Fibroblast of gingiva (primary cell): ENCODE measurements at regions not wholly inside any gene's neighbourhood (a gene's known extent, or its start where the extent isn't known, plus 50 kb on each side); places are given as distances from the start of the nearest gene placed in this dataset.

ENCODE experiments used
- DNase-seq: peaks from one replicate; pipeline ENCODE4 v3.0.0-alpha.2; 2011; ENCODE audit warnings: low read depth

DNA sequence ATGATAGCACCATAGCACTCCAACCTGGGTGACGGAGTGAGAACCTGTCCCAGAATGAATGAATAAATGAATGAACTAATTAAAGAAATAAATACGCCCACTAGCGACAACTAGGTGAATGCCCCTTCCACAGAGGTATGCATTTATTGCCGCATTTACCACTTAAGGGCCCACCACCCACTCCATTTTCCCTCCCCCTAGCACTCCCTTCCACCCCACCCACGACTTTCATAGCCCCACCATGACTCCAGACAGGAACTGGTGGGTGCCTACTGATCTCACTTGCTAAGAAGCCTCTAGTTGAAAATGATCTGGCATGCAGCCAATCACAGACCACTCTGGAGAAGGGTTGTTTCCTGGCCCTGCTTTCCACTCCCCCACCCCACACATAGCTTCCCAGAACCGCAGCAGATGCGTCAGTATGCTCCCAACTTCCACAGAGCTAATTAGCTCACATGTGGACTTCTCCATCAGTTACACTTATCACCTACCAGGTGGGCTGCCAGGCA, 167.6 kb downstream of the WT1 start:
- no peak for DNase-seq

DNA sequence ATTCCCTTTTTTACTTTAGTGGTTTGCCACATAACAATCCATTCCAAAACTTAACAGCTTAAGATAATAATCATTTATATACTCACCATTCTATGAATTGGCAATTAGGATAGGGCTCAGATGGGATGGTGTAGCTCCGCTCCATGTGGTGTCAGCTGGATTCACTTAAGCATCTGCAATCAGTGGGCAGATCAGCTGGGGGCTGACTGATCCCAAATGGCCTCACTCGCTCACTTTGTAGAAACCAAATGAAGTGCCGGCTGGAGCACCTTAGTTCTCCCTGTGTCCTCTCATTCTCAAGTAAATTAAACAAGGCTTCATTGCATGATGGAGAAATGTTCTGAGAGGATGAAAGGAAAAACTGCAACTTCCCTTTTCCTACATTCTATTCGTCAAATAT, 161.4 kb downstream of the WT1 start:
- DNase-seq, result no peak

GRCh38 chr11:32279672-32280071, 155.7 kb downstream of the WT1 start:
- no peak for DNase-seq

DNA sequence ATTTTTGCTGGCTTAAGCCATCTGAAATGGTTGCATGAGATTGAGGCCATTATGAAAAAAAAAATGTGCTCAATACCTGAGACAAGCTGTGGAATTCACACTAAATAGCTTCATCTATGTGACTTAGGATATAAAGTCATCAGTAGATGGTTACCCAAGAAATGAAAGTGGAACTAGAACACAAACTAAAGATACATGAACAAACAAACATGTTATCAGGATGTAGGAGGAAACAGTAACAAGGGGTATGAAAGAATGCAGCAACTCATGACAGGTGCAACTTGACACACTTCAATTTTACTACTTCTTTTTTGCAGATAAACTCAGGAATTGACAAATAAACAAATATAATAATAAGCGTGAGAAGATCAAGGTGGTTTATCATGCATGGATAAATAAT, 155.0 kb downstream of the WT1 start:
- DNase-seq, result no peak

GRCh38 chr11:32288276-32288675, 147.1 kb downstream of the WT1 start:
- no peak for DNase-seq

DNA sequence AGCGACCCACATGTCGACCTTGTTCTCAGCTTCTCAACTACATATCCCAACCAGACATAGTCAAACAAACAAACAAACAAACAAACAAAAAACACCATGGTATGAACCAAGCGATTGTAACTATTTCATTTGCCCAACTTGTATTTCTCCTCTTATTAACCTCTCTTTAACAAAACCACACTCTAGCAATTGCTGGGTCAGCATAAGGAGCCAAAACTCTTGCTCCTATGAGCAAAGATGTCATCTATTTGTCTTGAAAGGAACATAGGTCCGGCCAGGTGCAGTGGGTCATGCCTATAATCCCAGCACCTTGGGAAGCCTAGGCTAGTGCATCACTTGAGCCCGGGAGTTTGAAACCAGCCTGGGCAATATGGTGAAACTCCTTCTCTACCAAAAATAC, 145.6 kb downstream of the WT1 start:
- no peak for DNase-seq

- DNase-seq, result no peak
Measured at GRCh38 chr11:32290783-32291182, 144.6 kb downstream of the WT1 start.

- peak; percentile 21 for DNase-seq
Measured at GRCh38 chr11:32297611-32298011, 137.7 kb downstream of the WT1 start.

DNA sequence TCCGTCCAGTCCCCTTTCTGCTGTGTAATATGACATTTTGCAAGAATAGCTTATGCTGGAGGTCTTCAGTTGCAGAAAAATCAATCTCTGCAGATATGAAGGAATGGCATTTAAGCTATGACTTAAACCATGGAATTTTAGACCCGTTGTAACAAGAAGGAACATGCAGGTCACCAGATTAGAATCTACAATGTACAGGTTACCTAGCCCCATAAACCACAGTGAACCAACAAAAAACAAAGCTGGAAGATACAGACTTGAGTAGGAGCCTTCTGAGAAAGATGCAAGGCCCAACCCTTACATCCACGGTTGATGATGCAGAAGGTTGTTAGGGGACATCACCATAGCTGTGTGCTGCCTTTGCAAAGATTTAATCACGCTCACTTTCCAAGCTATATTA, 132.5 kb downstream of the WT1 start:
- no peak for DNase-seq

DNA sequence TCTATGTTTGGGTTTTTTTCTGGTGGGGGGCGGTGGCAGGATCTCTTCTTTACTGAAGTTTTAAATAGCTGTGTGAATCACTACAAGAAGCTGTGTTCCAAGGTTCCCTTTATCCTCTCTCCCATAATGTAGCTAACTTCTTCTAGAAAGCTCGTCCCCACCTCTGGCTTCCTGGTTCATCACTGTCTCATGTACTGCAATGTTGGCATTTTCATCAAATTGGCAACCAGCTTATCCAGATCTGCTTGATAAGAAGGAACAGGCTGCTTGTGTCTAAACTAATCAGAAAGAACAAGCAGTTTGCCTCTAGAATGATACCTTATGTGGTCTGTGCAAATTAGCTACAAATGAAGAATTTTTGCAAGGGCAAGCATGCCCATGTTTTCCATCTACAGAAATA, 130.8 kb downstream of the WT1 start:
- no peak for DNase-seq

DNA sequence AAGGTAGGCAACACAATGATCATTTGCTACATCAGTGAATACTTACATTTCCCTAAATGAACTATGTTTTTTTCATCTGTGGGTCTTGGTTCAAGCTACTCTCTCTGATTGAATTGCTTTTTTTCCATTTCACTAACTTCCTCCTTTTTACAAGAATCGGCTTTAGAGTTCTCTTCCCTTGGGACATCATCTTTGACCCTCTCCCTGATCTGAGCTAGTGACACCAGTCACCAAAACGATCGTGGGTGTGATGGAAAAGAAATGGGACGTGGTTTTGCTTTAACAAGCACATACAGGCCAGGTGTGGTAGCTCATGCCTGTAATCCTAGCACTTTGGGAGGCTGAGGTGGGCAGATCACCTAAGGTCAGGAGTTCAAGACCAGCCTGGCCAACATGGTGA, 129.9 kb downstream of the WT1 start:
- DNase-seq, result no peak

GRCh38 chr11:32307471-32307870, 127.9 kb downstream of the WT1 start:
- DNase-seq, result no peak

GRCh38 chr11:32307913-32308312, 127.4 kb downstream of the WT1 start:
- no peak for DNase-seq

DNA sequence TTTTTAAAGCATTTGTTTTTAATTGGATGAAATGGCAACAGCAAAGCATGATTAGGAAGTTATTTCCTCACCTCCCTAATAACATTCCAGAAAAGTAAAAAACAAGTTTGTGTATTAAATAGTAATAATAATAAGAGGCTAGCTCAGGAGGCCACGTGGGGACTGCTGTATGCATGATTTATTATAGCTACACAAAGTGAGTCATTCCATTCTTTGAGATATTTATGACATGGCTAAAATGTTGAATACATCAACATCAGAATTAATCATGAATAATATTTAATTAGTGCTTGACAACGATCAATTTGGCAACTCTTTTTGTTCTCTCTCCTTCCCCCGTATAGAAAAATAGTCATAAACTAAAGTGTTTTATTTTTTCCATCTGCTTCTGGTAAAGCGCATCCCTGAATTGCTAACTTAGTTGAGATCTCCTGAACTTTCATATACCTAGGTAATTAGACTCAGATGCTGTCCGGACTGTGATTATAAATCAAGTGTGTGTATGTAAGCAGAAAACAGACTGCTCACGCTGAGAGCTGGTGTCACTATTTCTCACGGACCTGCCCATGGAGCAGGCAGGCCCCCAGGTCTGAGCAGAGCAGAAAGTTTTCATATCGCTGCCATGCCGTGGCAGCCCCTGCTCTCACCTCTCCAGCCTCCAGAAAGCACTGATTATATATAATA, 125.7 kb downstream of the WT1 start:
- no peak for DNase-seq

DNA sequence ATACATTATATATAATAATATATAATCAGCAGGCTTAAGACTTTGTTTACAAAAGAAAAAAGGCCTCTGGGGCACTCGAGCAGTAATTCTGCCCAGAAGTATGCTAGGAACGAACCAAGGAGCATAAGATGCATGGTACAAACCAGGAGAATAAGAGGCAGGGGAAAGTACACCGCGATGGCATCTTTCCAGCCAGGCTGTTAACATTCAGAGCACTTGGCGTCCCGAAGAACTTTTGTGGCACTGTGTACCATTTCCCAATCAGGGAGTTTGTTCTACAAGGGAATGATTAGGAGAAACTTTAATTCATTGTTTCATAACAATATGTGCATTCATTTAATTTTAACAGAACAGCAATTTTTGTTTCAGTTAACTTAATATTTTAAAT, 125.1 kb downstream of the WT1 start:
- DNase-seq, result no peak

GRCh38 chr11:32311346-32312065, 123.8 kb downstream of the WT1 start:
- no peak for DNase-seq

GRCh38 chr11:32312206-32312817, 123.0 kb downstream of the WT1 start:
- DNase-seq, result no peak

DNA sequence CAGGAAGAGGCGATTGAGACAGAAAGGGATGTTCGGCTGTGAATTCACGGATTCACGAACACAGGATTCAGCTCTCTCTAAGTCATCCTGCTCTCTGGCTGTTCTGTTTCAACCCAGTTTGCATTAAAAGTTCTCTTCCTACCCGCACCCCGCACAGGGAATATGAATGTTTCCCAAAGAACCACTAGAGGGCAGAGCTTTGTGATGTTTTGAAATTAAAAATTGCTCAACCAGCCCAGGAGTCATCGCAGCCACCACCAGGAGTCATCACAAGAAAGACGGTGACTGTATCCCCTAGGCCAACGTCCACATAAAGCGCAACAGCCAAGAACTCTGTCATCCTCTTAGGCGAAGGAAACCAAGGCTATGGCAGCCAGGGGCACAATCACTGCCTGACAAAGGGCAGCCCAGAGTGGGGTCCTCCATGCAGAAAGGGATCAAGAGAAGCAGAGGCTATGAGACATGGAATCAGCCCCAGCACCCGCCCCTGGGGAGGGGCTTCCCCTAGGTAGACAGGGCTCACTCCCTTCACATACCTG, 122.4 kb downstream of the WT1 start:
- DNase-seq, result peak; percentile 6

DNA sequence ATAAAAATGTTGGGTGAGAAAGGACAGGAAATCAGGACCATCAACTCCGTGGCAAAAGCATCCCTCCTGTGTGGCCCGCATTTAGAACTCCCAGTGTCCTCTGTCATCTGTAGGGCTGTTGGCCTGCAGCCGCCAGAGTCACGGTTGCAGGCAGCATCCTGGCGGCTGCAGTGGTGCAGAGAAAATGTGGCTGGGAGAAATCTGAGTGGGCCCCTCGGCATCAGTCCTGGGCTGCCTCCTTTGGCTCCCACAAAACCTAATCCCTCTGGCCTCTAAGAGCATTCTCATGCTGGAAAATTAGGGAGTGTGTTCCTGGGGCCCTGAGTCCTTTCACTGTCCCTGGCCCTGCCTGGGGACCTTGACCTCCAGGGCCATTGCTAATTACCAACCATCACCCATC, 121.9 kb downstream of the WT1 start:
- DNase-seq, result no peak

DNA sequence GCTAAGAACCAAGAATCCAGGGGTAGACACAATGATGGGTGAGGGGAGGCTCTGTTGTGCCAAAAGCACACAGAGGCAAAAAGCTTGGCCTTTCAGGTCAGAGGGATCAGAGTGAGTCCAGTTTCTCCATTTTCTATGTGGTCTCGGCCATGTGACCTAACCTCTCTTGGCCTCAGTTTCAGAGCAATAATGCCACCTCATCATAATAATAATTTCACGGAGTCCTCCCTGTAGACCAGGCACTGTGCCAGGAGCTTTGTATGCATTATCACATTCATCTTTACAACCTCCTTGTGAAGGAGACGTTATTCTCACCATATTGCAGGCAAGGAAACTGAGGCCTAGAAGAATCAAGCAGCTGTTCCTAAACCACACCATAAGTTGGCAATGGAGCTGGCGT, 120.2 kb downstream of the WT1 start:
- DNase-seq, result no peak

GRCh38 chr11:32316232-32316631, 119.1 kb downstream of the WT1 start:
- no peak for DNase-seq

GRCh38 chr11:32316858-32317642, 118.3 kb downstream of the WT1 start:
- DNase-seq, result no peak
